GM21390 (cell line): ENCODE measurements at regions not wholly inside any gene's neighbourhood (a gene's known extent, or its start where the extent isn't known, plus 50 kb on each side); places are given as distances from the start of the nearest gene placed in this dataset.

Experiments used
- ATAC-seq: cut with Tn5 transposase; IDR thresholded peaks from one replicate; pipeline ENCODE4 v1.9.1; 2021; ENCODE audit not compliant: unreplicated experiment

- no peak for ATAC-seq
These were observed 234.4 kb downstream of the KCNA4 start for GRCh38 chr11:29782447-29782846.

GRCh38 chr11:29781268-29781667 lies 235.6 kb downstream of the KCNA4 start:
- no peak for ATAC-seq

DNA sequence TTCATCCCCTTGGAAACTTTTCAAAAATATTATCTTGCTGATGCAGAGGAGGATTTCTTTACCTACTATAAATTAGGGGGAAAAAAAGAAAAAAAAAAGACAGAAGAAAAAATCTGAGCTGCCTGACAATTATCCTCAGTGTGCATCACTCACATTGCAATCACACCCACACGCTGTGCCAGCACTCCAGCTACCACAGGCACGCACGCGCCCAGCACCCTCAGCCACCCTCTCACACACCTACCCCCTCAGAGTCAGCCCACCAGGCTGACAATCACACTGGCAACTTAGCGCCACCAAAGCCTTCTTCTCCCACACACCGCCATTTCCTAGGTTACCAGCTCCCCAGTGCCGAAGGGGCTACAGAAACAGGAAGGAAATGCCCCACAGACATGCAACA lies 236.1 kb downstream of the KCNA4 start:
- no peak for ATAC-seq

- ATAC-seq = no peak
These were observed 243.1 kb downstream of the KCNA4 start for GRCh38 chr11:29773656-29774264.

- no peak for ATAC-seq
These were observed 260.0 kb downstream of the KCNA4 start for GRCh38 chr11:29756871-29757270.

- no peak for ATAC-seq
These were observed 261.4 kb downstream of the KCNA4 start for GRCh38 chr11:29755474-29755873.

DNA sequence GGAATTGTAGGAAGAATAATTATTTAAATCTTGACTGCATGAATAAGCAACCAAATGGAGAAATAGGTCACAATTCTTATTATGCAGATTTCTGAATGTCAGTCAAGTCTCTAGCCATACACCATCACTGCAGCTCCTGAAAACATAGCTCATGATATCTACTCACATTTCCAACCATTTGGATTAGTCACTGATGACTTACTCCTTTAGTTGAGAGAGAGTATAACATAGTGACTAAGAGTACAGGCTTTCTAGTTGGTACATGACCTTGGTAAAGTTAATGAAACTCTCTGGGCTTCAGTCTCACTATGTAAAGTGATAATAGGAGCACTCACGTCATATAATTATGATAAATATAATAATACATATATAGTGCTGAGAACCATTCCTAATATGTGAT lies 265.2 kb downstream of the KCNA4 start:
- no peak for ATAC-seq

- no peak for ATAC-seq
These were observed 266.4 kb downstream of the KCNA4 start for GRCh38 chr11:29750392-29750791.

- no peak for ATAC-seq
These were observed 282.5 kb downstream of the KCNA4 start for GRCh38 chr11:29734287-29734686.

DNA sequence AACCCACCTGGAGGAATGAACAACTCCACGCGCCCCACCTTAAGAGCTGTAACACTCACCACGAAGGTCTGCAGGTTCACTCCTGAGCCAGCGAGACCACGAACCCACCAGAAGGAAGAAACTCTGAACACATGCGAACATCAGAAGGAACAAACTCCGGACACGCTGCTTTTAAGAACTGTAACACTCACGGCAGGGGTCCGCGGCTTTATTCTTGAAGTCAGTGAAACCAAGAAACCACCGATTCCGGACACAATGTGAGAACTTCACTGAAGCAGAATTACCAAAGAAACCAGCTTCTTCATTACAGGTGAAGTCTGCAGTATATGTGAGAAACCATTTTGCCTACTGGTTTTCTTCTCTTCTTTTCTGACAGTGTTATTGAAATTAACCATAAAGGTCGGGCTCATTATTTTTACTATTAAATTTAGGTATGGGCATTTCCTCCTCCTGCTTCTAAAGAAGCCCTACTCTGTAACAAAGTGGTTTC lies 303.0 kb downstream of the KCNA4 start:
- ATAC-seq = no peak

- ATAC-seq = no peak
These were observed 304.2 kb downstream of the KCNA4 start for GRCh38 chr11:29712616-29713015.

GRCh38 chr11:29707924-29708323 lies 308.9 kb downstream of the KCNA4 start:
- no peak for ATAC-seq

DNA sequence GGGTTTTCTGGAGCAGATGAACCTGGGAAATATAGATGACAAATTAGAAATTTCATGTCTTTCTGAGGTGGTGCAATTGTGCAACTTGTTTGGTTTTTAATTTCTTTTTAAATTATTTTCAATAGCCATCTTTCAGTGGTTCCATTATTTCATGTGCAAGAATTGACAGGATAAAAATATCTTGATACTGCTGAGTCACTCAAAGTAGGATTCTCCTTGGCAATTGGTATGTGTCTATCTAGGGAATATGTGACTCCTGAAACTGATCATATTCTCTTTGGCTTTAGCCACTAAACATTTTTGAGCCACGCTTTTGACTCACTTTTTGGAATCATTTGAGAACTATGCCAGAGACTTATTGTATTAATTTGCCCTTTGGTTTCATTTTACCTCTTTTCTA lies 331.5 kb downstream of the KCNA4 start:
- no peak for ATAC-seq

- no peak for ATAC-seq
These were observed 334.0 kb downstream of the KCNA4 start for GRCh38 chr11:29682856-29683255.

DNA sequence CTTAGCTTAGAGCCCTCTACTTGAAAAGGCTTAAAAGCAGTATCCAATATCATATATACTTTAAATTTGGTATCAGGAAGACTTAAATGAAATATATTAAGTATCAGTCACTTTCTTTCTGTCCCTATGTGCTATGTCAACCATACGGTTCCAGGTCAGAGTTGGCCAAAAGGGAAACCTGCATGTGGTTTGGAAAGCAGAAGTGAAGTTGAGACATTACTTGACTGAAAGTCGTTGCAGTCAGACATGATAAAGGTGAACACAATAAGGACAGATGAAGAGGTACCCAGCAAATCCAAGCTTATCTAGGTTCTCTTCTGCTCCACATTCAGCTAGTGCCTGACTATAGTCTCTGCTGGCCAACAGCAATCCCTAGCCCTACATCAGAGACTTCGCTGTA lies 336.8 kb downstream of the KCNA4 start:
- ATAC-seq = peak; percentile 93

DNA sequence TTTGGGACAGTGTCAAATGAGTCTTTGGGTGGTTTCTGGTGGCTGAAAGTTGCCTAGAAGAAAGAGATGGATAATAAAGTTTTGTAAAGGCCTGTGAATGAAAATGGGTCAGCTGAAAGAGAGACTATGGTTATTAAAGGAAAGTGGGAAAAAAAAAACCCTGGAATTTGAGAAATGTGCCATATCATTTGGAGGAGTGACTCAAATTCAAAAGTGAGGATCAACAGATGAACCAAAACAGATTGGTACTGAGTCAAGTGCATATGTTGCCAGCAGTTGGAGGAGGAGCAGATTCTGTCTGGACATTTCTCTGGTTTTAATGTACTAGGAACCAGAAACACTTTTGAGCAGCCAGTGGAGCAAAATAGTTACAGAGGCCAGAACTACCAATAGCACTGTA lies 339.8 kb downstream of the KCNA4 start:
- no peak for ATAC-seq

- no peak for ATAC-seq
These were observed 347.5 kb downstream of the KCNA4 start for GRCh38 chr11:29669310-29669709.

GRCh38 chr11:29657709-29658108 lies 359.1 kb downstream of the KCNA4 start:
- no peak for ATAC-seq

DNA sequence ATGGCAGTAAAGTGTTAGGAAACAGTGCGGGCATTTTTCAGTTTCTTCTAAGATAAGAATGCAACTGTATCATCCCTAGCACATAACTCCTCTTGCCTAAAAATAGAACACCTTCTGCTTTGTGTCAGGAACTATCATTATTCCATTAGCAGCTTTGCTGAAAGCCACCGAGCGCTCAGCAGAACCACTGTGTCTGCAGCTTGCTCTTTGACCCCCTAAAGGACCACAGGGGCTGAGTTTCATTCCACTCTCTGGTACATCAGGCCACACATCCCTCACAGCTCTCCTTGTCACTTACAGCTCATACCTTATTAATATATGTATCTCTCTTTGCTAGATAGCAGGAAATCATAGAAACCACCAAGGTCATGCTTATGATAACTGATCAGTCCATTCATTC lies 360.2 kb downstream of the KCNA4 start:
- no peak for ATAC-seq

DNA sequence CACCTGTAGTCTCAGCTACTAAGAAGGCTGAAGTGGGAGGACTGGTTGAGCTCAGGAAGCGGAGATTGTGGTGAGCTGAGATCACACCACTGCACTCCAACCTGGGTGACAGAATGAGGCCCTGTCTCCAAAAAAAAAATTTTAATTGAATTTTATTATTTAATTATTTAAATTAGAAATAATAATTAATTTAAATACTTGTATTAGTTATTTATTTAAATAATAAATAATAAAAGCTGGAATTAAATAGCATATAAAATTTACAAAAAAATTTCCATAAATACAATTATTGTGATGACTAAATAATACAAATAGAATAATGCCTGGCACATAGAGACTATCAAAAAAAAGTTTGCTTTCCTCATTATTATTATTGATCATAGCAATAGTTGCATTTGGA lies 371.5 kb downstream of the KCNA4 start:
- no peak for ATAC-seq

GRCh38 chr11:29641201-29641600 lies 375.6 kb downstream of the KCNA4 start:
- no peak for ATAC-seq

GRCh38 chr11:29634744-29635143 lies 382.1 kb downstream of the KCNA4 start:
- no peak for ATAC-seq

DNA sequence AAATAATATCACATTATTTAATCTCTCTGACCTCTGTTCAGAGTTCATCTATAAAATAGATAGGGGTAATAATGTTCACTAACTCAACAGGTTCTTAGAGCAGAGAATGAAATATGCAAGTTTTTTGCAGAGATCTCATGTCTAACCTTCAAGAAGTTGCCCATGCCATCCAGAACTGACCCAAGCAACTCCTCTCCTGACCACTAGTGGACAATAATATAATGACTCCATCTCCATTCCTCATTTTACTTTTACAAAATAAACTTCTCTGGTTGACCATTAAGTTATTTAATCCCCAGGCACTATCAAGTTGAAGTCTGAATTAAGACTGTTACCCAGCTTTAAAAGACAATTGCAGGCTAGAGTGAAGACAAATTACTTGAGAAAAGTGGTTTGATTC lies 382.6 kb downstream of the KCNA4 start:
- no peak for ATAC-seq
